K562 (cell line): ENCODE measurements at regions not wholly inside any gene's neighbourhood (a gene's known extent, or its start where the extent isn't known, plus 50 kb on each side); places are given as distances from the start of the nearest gene placed in this dataset.

Source experiments
- ATAC-seq: fragments of 200-7000 bp; cut with Tn5 transposase; 3 replicates; pipeline ENCODE4 v1.9.1; 2020; ENCODE audit warnings: moderate library complexity
- BruUV-seq: library from RNA; stranded (reverse); fragments of 400-500 nt; replicated peaks from 2 replicates; lab custom pipeline; 2021; lab: Mats Ljungman, UMichigan
- CTCF ChIA-PET: fragments of 300-600 bp; formaldehyde crosslinking; extraction: SDS; loops from one replicate; lab custom pipeline; 2021; ENCODE audit warnings: low intra/inter-chr PET ratio; lab: Yijun Ruan, JAX
- POLR2A ChIA-PET: fragments of 300-600, 350-650 bp; sonication (Branson Sonifier 250); formaldehyde crosslinking; extraction: SDS; loops from one replicate; lab custom pipeline; 2021; ENCODE audit warnings: antibody characterized with exemption, inconsistent platforms; lab: Yijun Ruan, JAX
- DNase-seq, 4 experiments: peaks; one replicate each; pipeline versions ENCODE4 v3.0.0 to v3.0.0-alpha.2; 2011 to 2018; ENCODE audit warnings: low spot score in 3 of 4, mixed read lengths in 3 of 4; ENCODE audit errors: extremely low read depth in 1 of 4
- FAIRE-seq: peaks from 2 replicates; lab custom pipeline; 2011; peaks lifted over from hg19 to GRCh38; lab: Jason Lieb, UNC
- H2AFZ ChIP-seq: 2 replicates; pipeline ENCODE4 v1.6.0; 2011; ENCODE audit warnings: low read depth, low read length, control low read depth, inconsistent platforms
- H3K27ac ChIP-seq: fragments of 200-600 bp; 3 replicates; pipeline ENCODE4 v1.8.0; 2011; ENCODE audit warnings: low read depth, mild to moderate bottlenecking, control low read depth, inconsistent platforms, low read length, moderate library complexity, mixed read lengths; ENCODE audit errors: extremely low read depth
- H3K27me3 ChIP-seq, 2 experiments: fragments of 300-600 bp in 1 of 2; 2 replicates in 1 of 2; 3 replicates in 1 of 2; pipeline versions ENCODE4 v1.6.0 to v1.8.0; 2011; ENCODE audit warnings: inconsistent platforms in 2 of 2, low read length in 2 of 2, mild to moderate bottlenecking in 1 of 2, mixed read lengths in 1 of 2, moderate library complexity in 1 of 2; ENCODE audit not compliant: control insufficient read depth in 2 of 2, insufficient read depth in 2 of 2
- H3K36me3 ChIP-seq: fragments of 300-600 bp; 3 replicates; pipeline ENCODE4 v1.8.0; 2011; ENCODE audit warnings: mild to moderate bottlenecking, low read length, inconsistent platforms; ENCODE audit not compliant: control insufficient read depth, insufficient read depth
- H3K4me1 ChIP-seq, 2 experiments: fragments of 200-600 bp in 1 of 2; replicated peaks in 1 of 2; 2 replicates in 1 of 2; 3 replicates in 1 of 2; pipeline versions ENCODE4 v1.5.1 to v1.8.0; 2011; ENCODE audit warnings: inconsistent platforms in 2 of 2, low read length in 2 of 2, mild to moderate bottlenecking in 1 of 2, mixed read lengths in 1 of 2, moderate library complexity in 1 of 2; ENCODE audit not compliant: control insufficient read depth in 2 of 2, insufficient read depth in 2 of 2
- H3K4me2 ChIP-seq: 2 replicates; pipeline ENCODE4 v1.6.1; 2011; ENCODE audit warnings: low read length, control low read depth, inconsistent platforms, mixed read lengths; ENCODE audit not compliant: insufficient read depth
- H3K4me3 ChIP-seq: fragments of 200-600 bp; sonication (generic), shearing (Covaris generic); 2 replicates; pipeline ENCODE4 v1.5.1; 2016; ENCODE audit warnings: control low read depth, inconsistent platforms
- H3K79me2 ChIP-seq: fragments of 200-600 bp; 3 replicates; pipeline ENCODE4 v1.8.0; 2011; ENCODE audit warnings: low read length, inconsistent platforms; ENCODE audit not compliant: control insufficient read depth, insufficient read depth
- H3K9ac ChIP-seq, 2 experiments: 2 replicates each; pipeline versions ENCODE4 v1.6.0 to v1.6.1; 2011; ENCODE audit warnings: low read depth in 2 of 2, low read length in 2 of 2, control low read depth in 1 of 2, inconsistent platforms in 1 of 2, mild to moderate bottlenecking in 1 of 2, mixed read lengths in 1 of 2; ENCODE audit not compliant: insufficient read depth in 1 of 2
- H3K9me1 ChIP-seq: one replicate; pipeline ENCODE4 v1.6.0; 2011; ENCODE audit warnings: inconsistent platforms, mild to moderate bottlenecking, low read length, moderate library complexity; ENCODE audit not compliant: control insufficient read depth, insufficient read depth
- H3K9me3 ChIP-seq: replicated peaks from 2 replicates; pipeline ENCODE4 v1.5.1; 2011; ENCODE audit warnings: low read depth, low read length, inconsistent platforms; ENCODE audit not compliant: control insufficient read depth, insufficient read depth
- H4K20me1 ChIP-seq: replicated peaks from 2 replicates; pipeline ENCODE4 v1.6.1; 2011; ENCODE audit warnings: low read length, inconsistent platforms, mixed read lengths; ENCODE audit not compliant: control insufficient read depth, insufficient read depth
- BHLHE40 ChIP-seq: IDR thresholded peaks from 2 replicates; pipeline ENCODE4 v1.6.1; 2011; ENCODE audit warnings: low read length, improper control_type of control experiment
- CLOCK ChIP-seq: fragments of 250-450 bp; sonication (Bioruptor Pico); IDR thresholded peaks from 2 replicates; pipeline ENCODE4 v1.4.0; 2020; ENCODE audit warnings: mild to moderate bottlenecking, moderate library complexity, borderline replicate concordance
- DACH1 ChIP-seq: fragments of 450-650 bp; IDR thresholded peaks from 2 replicates; pipeline ENCODE4 v1.6.1; 2018; ENCODE audit not compliant: partially characterized antibody
- GMEB1 ChIP-seq: fragments of 250-450 bp; sonication (Bioruptor Pico); IDR thresholded peaks from 2 replicates; pipeline ENCODE4 v1.4.0; 2020; ENCODE audit warnings: mild to moderate bottlenecking
- HES1 ChIP-seq: fragments of 450-650 bp; IDR thresholded peaks from 2 replicates; pipeline ENCODE4 v1.6.1; 2016; ENCODE audit warnings: low read depth, mild to moderate bottlenecking, moderate library complexity
- HIVEP1 ChIP-seq: fragments of 250-450 bp; sonication (Bioruptor Pico); IDR thresholded peaks from 2 replicates; pipeline ENCODE4 v1.4.0; 2020; ENCODE audit warnings: mild to moderate bottlenecking
- LEF1 ChIP-seq: fragments of 450-650 bp; IDR thresholded peaks from 2 replicates; pipeline ENCODE4 v1.6.1; 2016; ENCODE audit warnings: mild to moderate bottlenecking
- RFX1 ChIP-seq: fragments of 450-650 bp; IDR thresholded peaks from 2 replicates; pipeline ENCODE4 v1.6.1; 2016; ENCODE audit warnings: mild to moderate bottlenecking, moderate library complexity
- TCFL5 ChIP-seq: fragments of 250-450 bp; sonication (Bioruptor Pico); conservative IDR thresholded peaks from 2 replicates; pipeline ENCODE4 v1.6.1; 2021; ENCODE audit warnings: mild to moderate bottlenecking, moderate library complexity, matching md5 sums
- ZNF133 ChIP-seq: fragments of 250-450 bp; sonication (Bioruptor Pico); IDR thresholded peaks from 2 replicates; pipeline ENCODE4 v1.4.0; 2020; ENCODE audit warnings: mild to moderate bottlenecking
- ZNF224 ChIP-seq: sonication (generic); formaldehyde crosslinking; IDR thresholded peaks from 2 replicates; pipeline ENCODE4 v1.8.0; 2022; ENCODE audit warnings: mild to moderate bottlenecking, missing genetic modification reagents
- ZNF232 ChIP-seq: sonication (generic); formaldehyde crosslinking; IDR thresholded peaks from 2 replicates; pipeline ENCODE4 v1.8.0; 2022; ENCODE audit warnings: mild to moderate bottlenecking, missing genetic modification reagents
- ZNF408 ChIP-seq: fragments of 250-450 bp; sonication (Bioruptor Pico); IDR thresholded peaks from 2 replicates; pipeline ENCODE4 v1.4.0; 2020; ENCODE audit warnings: low read depth, mild to moderate bottlenecking, moderate library complexity
- in situ Hi-C: fragments of 300-500 bp; cut with MboI; formaldehyde crosslinking; loops from 4 replicates; pipeline ENCODE4 v1.15.0; 2018; ENCODE audit warnings: inconsistent platforms, mixed read lengths
- intact Hi-C: fragments of 100-400 bp; cut with micrococcal nuclease; formaldehyde crosslinking; loops from 2 replicates; pipeline ENCODE4 v1.14.2; 2022

- H3K79me2 ChIP-seq: no peaks in the 10 kb centered on the region
- CTCF ChIA-PET: no interaction called here
- no TSS peak for BruUV-seq
- H3K27ac ChIP-seq: no peak overlapping the region
- H3K4me3 ChIP-seq: no peak overlapping the region
- FAIRE-seq (no peak), ATAC-seq (no peak)
- H4K20me1 ChIP-seq: no peaks in the 10 kb centered on the region
- H3K36me3 ChIP-seq: no peaks in the 10 kb centered on the region
- no peaks in the 10 kb centered on the region for H3K4me1 ChIP-seq
- no peaks in the 10 kb centered on the region for H3K27me3 ChIP-seq
- TF ChIP-seq CLOCK (no peak), GMEB1 (CRISPR knock-in tag) (no peak), DACH1 (no peak), HES1 (no peak), ZNF224 (no peak), ZNF408 (CRISPR knock-in tag) (no peak), ZNF232 (no peak), BHLHE40 (no peak), TCFL5 (CRISPR knock-in tag) (no peak), LEF1 (no peak), ZNF133 (no peak), HIVEP1 (CRISPR knock-in tag) (no peak), RFX1 (no peak)
- TF ChIP-seq, all 486 proteins: peak for 0
- Histone ChIP-seq H2AFZ (no peak overlapping the region), H3K9me3 (peaks cover 2% of the 10 kb centered on the region; the same call in 1 of the 2 replicates), H3K9me1 (no peaks in the 10 kb centered on the region), H3K9ac (no peak overlapping the region), H3K4me2 (no peak overlapping the region)
- in situ Hi-C loops: no loop called here
- intact Hi-C loops: no loop called here
- POLR2A ChIA-PET: no interaction called here
- DNase-seq: no peak
Measured at GRCh38 chr5:23257656-23258055, 249.8 kb upstream of the PRDM9 start.
